SK-N-SH (cell line): ENCODE measurements at regions not wholly inside any gene's neighbourhood (a gene's known extent, or its start where the extent isn't known, plus 50 kb on each side); places are given as distances from the start of the nearest gene placed in this dataset.

Source experiments
- GABPA ChIP-seq: IDR thresholded peaks from 2 replicates; pipeline ENCODE4 v1.4.0; 2012; ENCODE audit warnings: low read depth, mild to moderate bottlenecking
- JUND ChIP-seq: IDR thresholded peaks from 2 replicates; pipeline ENCODE4 v1.4.0; 2012
- MXI1 ChIP-seq: IDR thresholded peaks from 2 replicates; pipeline ENCODE4 v1.6.1; 2012; ENCODE audit warnings: mild to moderate bottlenecking, low read depth, low read length, improper control_type of control experiment
- POLR2AphosphoS5 ChIP-seq: IDR thresholded peaks from 2 replicates; pipeline ENCODE4 v1.6.1; 2012; ENCODE audit warnings: low read depth, low read length
- RAD21 ChIP-seq: IDR thresholded peaks from 2 replicates; pipeline ENCODE4 v1.6.1; 2012; ENCODE audit warnings: mild to moderate bottlenecking, low read length
- SMC3 ChIP-seq: IDR thresholded peaks from 2 replicates; pipeline ENCODE4 v1.6.1; 2012; ENCODE audit warnings: low read depth, low read length, improper control_type of control experiment
- TF ChIP-seq, protein P1 (sequence below): fragments of 150-350 bp; IDR thresholded peaks from 2 replicates; pipeline ENCODE4 v1.6.1; 2017; ENCODE audit warnings: antibody characterized with exemption, low read length, low read depth, borderline replicate concordance
- TF ChIP-seq, protein P2 (sequence below): IDR thresholded peaks from 2 replicates; pipeline ENCODE4 v1.4.0; 2012; ENCODE audit warnings: low read depth, borderline replicate concordance
- TF ChIP-seq, protein P3 (sequence below): fragments of 200-600 bp; sonication (generic); IDR thresholded peaks from 2 replicates; pipeline ENCODE4 v1.6.1; 2017; ENCODE audit warnings: antibody characterized with exemption, mild to moderate bottlenecking, moderate library complexity

DNA sequence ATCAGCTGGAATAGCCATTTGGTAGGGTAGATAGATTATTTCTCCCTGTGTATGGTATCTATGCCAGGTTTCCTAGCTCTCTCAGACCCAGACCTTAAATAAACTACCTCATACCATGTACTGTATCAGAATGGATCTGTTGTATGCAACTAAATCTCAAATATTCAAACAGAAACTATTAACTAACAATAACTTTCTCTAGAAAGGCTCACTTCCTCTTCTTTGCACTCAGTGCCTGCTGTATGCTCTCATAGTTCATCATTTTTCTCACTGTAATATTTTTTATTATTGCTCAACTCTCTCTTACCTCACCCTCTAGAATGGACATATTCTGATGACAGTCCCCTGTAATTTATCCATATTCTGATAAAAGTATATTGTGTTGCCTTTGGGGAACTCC is 182.4 kb downstream of the TOX3 start:
- TF ChIP-seq, protein P1, sequence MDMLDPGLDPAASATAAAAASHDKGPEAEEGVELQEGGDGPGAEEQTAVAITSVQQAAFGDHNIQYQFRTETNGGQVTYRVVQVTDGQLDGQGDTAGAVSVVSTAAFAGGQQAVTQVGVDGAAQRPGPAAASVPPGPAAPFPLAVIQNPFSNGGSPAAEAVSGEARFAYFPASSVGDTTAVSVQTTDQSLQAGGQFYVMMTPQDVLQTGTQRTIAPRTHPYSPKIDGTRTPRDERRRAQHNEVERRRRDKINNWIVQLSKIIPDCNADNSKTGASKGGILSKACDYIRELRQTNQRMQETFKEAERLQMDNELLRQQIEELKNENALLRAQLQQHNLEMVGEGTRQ: no peak
- TF ChIP-seq, protein P2, sequence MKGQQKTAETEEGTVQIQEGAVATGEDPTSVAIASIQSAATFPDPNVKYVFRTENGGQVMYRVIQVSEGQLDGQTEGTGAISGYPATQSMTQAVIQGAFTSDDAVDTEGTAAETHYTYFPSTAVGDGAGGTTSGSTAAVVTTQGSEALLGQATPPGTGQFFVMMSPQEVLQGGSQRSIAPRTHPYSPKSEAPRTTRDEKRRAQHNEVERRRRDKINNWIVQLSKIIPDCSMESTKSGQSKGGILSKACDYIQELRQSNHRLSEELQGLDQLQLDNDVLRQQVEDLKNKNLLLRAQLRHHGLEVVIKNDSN: no peak
- TF ChIP-seq, protein P3, sequence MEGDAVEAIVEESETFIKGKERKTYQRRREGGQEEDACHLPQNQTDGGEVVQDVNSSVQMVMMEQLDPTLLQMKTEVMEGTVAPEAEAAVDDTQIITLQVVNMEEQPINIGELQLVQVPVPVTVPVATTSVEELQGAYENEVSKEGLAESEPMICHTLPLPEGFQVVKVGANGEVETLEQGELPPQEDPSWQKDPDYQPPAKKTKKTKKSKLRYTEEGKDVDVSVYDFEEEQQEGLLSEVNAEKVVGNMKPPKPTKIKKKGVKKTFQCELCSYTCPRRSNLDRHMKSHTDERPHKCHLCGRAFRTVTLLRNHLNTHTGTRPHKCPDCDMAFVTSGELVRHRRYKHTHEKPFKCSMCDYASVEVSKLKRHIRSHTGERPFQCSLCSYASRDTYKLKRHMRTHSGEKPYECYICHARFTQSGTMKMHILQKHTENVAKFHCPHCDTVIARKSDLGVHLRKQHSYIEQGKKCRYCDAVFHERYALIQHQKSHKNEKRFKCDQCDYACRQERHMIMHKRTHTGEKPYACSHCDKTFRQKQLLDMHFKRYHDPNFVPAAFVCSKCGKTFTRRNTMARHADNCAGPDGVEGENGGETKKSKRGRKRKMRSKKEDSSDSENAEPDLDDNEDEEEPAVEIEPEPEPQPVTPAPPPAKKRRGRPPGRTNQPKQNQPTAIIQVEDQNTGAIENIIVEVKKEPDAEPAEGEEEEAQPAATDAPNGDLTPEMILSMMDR: no peak
- no peak for TF ChIP-seq SMC3
- no peak for TF ChIP-seq RAD21
- no peak for TF ChIP-seq POLR2AphosphoS5
- no peak for TF ChIP-seq GABPA
- no peak for TF ChIP-seq JUND
- TF ChIP-seq MXI1: no peak
